NB4 (cell line): ENCODE measurements at regions not wholly inside any gene's neighbourhood (a gene's known extent, or its start where the extent isn't known, plus 50 kb on each side); places are given as distances from the start of the nearest gene placed in this dataset.
"Not testable (repeated sequence)": the region's sequence is repeated elsewhere in the genome, so short reads cannot be mapped to it uniquely, and the experiment has no call there.

ENCODE experiments used
- DNase-seq: peaks from one replicate; pipeline ENCODE4 v3.0.0; 2010; ENCODE audit warnings: low read depth
- H3K4me3 ChIP-seq: one replicate; pipeline ENCODE4 v1.5.1; 2011; ENCODE audit warnings: mild to moderate bottlenecking, low read depth, low read length, moderate library complexity
- MAX ChIP-seq: IDR thresholded peaks from 2 replicates; pipeline ENCODE4 v1.6.1; 2011; ENCODE audit warnings: low read depth, low read length

- TF ChIP-seq MAX: no peak
- no peak for DNase-seq
- no peak overlapping the region for H3K4me3 ChIP-seq
Observed at GRCh38 chr20:30630761-30631160, 626.7 kb upstream of the DEFB115 start.

- DNase-seq, H3K4me3 ChIP-seq: not testable (repeated sequence)
Observed at GRCh38 chr20:30631261-30631789, 626.1 kb upstream of the DEFB115 start.

- H3K4me3 ChIP-seq, DNase-seq: not testable (repeated sequence)
Observed at GRCh38 chr20:30632773-30633172, 624.7 kb upstream of the DEFB115 start.

- H3K4me3 ChIP-seq, DNase-seq: not testable (repeated sequence)
Observed at GRCh38 chr20:30641522-30641921, 615.9 kb upstream of the DEFB115 start.

- not testable (repeated sequence) for DNase-seq, H3K4me3 ChIP-seq
Observed at GRCh38 chr20:30660982-30661381, 596.5 kb upstream of the DEFB115 start.

- H3K4me3 ChIP-seq, DNase-seq: not testable (repeated sequence)
Observed at GRCh38 chr20:30668418-30668817, 589.0 kb upstream of the DEFB115 start.

- DNase-seq: not testable (repeated sequence)
Observed at GRCh38 chr20:30669330-30670029, 588.0 kb upstream of the DEFB115 start.

GRCh38 chr20:30671120-30671519 lies 586.3 kb upstream of the DEFB115 start:
- not testable (repeated sequence) for H3K4me3 ChIP-seq, DNase-seq

More at GRCh38 chr20:30669330-30670029, 588.0 kb upstream of the DEFB115 start:
- not testable (repeated sequence) for H3K4me3 ChIP-seq

GRCh38 chr20:30675988-30676564 lies 581.4 kb upstream of the DEFB115 start:
- H3K4me3 ChIP-seq, DNase-seq: not testable (repeated sequence)

GRCh38 chr20:30682236-30682635 lies 575.2 kb upstream of the DEFB115 start:
- H3K4me3 ChIP-seq, DNase-seq: not testable (repeated sequence)

- not testable (repeated sequence) for H3K4me3 ChIP-seq, DNase-seq
Observed at GRCh38 chr20:30712861-30713260, 544.6 kb upstream of the DEFB115 start.

- DNase-seq: not testable (repeated sequence)
Observed at GRCh38 chr20:30719415-30720199, 537.9 kb upstream of the DEFB115 start.

GRCh38 chr20:30723511-30723910 lies 534.0 kb upstream of the DEFB115 start:
- H3K4me3 ChIP-seq, DNase-seq: not testable (repeated sequence)

More at GRCh38 chr20:30719415-30720199, 537.9 kb upstream of the DEFB115 start:
- not testable (repeated sequence) for H3K4me3 ChIP-seq

- not testable (repeated sequence) for DNase-seq, H3K4me3 ChIP-seq
Observed at GRCh38 chr20:30723934-30724687, 533.4 kb upstream of the DEFB115 start.

GRCh38 chr20:30724688-30725074 lies 532.8 kb upstream of the DEFB115 start:
- not testable (repeated sequence) for H3K4me3 ChIP-seq, DNase-seq

GRCh38 chr20:30725188-30725587 lies 532.3 kb upstream of the DEFB115 start:
- DNase-seq, H3K4me3 ChIP-seq: not testable (repeated sequence)

GRCh38 chr20:30728271-30728885 lies 529.1 kb upstream of the DEFB115 start:
- not testable (repeated sequence) for H3K4me3 ChIP-seq, DNase-seq
